HG03439 (cell line): ENCODE measurements at regions not wholly inside any gene's neighbourhood (a gene's known extent, or its start where the extent isn't known, plus 50 kb on each side); places are given as distances from the start of the nearest gene placed in this dataset.

ENCODE experiments used
- ATAC-seq: cut with Tn5 transposase; IDR thresholded peaks from one replicate; pipeline ENCODE4 v1.9.1; 2021; ENCODE audit warnings: mild to moderate bottlenecking, moderate library complexity; ENCODE audit not compliant: unreplicated experiment

- ATAC-seq: no peak
Observed at GRCh38 chr14:62234849-62235248, 472.6 kb downstream of the SNAPC1 start.

GRCh38 chr14:62244221-62244620, 482.0 kb downstream of the SNAPC1 start:
- ATAC-seq: no peak

GRCh38 chr14:62247266-62247665, 485.0 kb downstream of the SNAPC1 start:
- ATAC-seq: no peak

- ATAC-seq: no peak
Observed at GRCh38 chr14:62251237-62251636, 489.0 kb downstream of the SNAPC1 start.

- ATAC-seq: no peak
Observed at GRCh38 chr14:62253171-62253570, 491.0 kb downstream of the SNAPC1 start.

GRCh38 chr14:62253911-62254310, 491.7 kb downstream of the SNAPC1 start:
- ATAC-seq: no peak

GRCh38 chr14:62269204-62269603, 507.0 kb downstream of the SNAPC1 start:
- ATAC-seq: no peak

- ATAC-seq: no peak
Observed at GRCh38 chr14:62270236-62270635, 508.0 kb downstream of the SNAPC1 start.

GRCh38 chr14:62280366-62280765, 518.1 kb downstream of the SNAPC1 start:
- no peak for ATAC-seq

GRCh38 chr14:62283837-62284236, 521.6 kb downstream of the SNAPC1 start:
- ATAC-seq: no peak

- ATAC-seq: no peak
Observed at GRCh38 chr14:62289471-62289870, 527.3 kb downstream of the SNAPC1 start.

GRCh38 chr14:62301080-62301479, 538.9 kb downstream of the SNAPC1 start:
- ATAC-seq: no peak

GRCh38 chr14:62301911-62302310, 539.7 kb downstream of the SNAPC1 start:
- ATAC-seq: no peak

GRCh38 chr14:62303437-62303836, 541.2 kb downstream of the SNAPC1 start:
- no peak for ATAC-seq

GRCh38 chr14:62304257-62304656, 542.0 kb downstream of the SNAPC1 start:
- ATAC-seq: no peak

GRCh38 chr14:62307844-62308243, 545.6 kb downstream of the SNAPC1 start:
- no peak for ATAC-seq

GRCh38 chr14:62308316-62308715, 546.1 kb downstream of the SNAPC1 start:
- ATAC-seq: no peak

- no peak for ATAC-seq
Observed at GRCh38 chr14:62308891-62309290, 546.7 kb downstream of the SNAPC1 start.

GRCh38 chr14:62313212-62313611, 551.0 kb downstream of the SNAPC1 start:
- ATAC-seq: no peak

GRCh38 chr14:62314221-62314620, 552.0 kb downstream of the SNAPC1 start:
- ATAC-seq: no peak

- no peak for ATAC-seq
Observed at GRCh38 chr14:62314871-62315270, 552.7 kb downstream of the SNAPC1 start.

- no peak for ATAC-seq
Observed at GRCh38 chr14:62315631-62316030, 553.4 kb downstream of the SNAPC1 start.

- no peak for ATAC-seq
Observed at GRCh38 chr14:62322216-62322615, 560.0 kb downstream of the SNAPC1 start.

GRCh38 chr14:62329427-62329826, 567.2 kb downstream of the SNAPC1 start:
- no peak for ATAC-seq
